B cell (primary cell): ENCODE measurements at regions not wholly inside any gene's neighbourhood (a gene's known extent, or its start where the extent isn't known, plus 50 kb on each side); places are given as distances from the start of the nearest gene placed in this dataset.

Source experiments
- CTCF ChIP-seq: fragments of 200-600 bp; IDR thresholded peaks from one replicate; pipeline ENCODE4 v1.8.0; 2022; ENCODE audit warnings: antibody characterized with exemption, mild to moderate bottlenecking
- EZH2 ChIP-seq: IDR thresholded peaks from 2 replicates; pipeline ENCODE4 v1.6.1; 2012; ENCODE audit warnings: borderline replicate concordance, low read depth, mild to moderate bottlenecking, moderate library complexity, low read length; ENCODE audit not compliant: insufficient read depth, poor library complexity, severe bottlenecking

- TF ChIP-seq CTCF (no peak), EZH2 (no peak)
Observed at GRCh38 chr16:13483121-13483520, 436.8 kb upstream of the ERCC4 start.
